ENCODE measurements at regions not wholly inside any gene's neighbourhood (a gene's known extent, or its start where the extent isn't known, plus 50 kb on each side); places are given as distances from the start of the nearest gene placed in this dataset.

- H3K9me3 ChIP-seq: no peaks in the 10 kb centered on the region
- H3K27ac ChIP-seq: no peak overlapping the region
- DNase-seq (ENCODE audit: extremely low spot score in 2 of 2): no peak
- no peaks in the 10 kb centered on the region for H3K4me1 ChIP-seq
- no peaks in the 10 kb centered on the region for H3K36me3 ChIP-seq
- H3K27me3 ChIP-seq: no peaks in the 10 kb centered on the region
- H3K4me3 ChIP-seq: no peak overlapping the region
- TF ChIP-seq CTCF (IDR thresholded peaks at IDR 0.05) (no peak), POLR2AphosphoS5 (IDR thresholded peaks at IDR 0.05; ENCODE audit: insufficient read depth in 1 of 2, low read depth in 1 of 2) (no peak), POLR2A (IDR thresholded peaks at IDR 0.05) (no peak)
- intact Hi-C loops (cut with DNase I): no loop called here
Measured at GRCh38 chr11:131146827-131147490, 223.5 kb upstream of the NTM start.

GRCh38 chr11:131154351-131154750 is 216.1 kb upstream of the NTM start:
- intact Hi-C loops (cut with DNase I): no loop called here
- no peaks in the 10 kb centered on the region for H3K4me1 ChIP-seq

GRCh38 chr11:131157678-131158077 is 212.7 kb upstream of the NTM start:
- H3K36me3 ChIP-seq: no peaks in the 10 kb centered on the region
- no peaks in the 10 kb centered on the region for H3K4me1 ChIP-seq
- DNase-seq (ENCODE audit: extremely low spot score in 2 of 2): no peak
- intact Hi-C loops (cut with DNase I): no loop called here
- TF ChIP-seq CTCF (IDR thresholded peaks at IDR 0.05): no peak
- no peak for TF ChIP-seq POLR2AphosphoS5 (IDR thresholded peaks at IDR 0.05; ENCODE audit: insufficient read depth in 1 of 2, low read depth in 1 of 2)
- TF ChIP-seq POLR2A (IDR thresholded peaks at IDR 0.05): no peak
- no peak overlapping the region for H3K27ac ChIP-seq
- H3K9me3 ChIP-seq: no peaks in the 10 kb centered on the region
- no peak overlapping the region for H3K4me3 ChIP-seq
- no peaks in the 10 kb centered on the region for H3K27me3 ChIP-seq

More at GRCh38 chr11:131154351-131154750, 216.1 kb upstream of the NTM start:
- no peaks in the 10 kb centered on the region for H3K36me3 ChIP-seq
- no peaks in the 10 kb centered on the region for H3K9me3 ChIP-seq
- TF ChIP-seq POLR2A (IDR thresholded peaks at IDR 0.05): no peak
- TF ChIP-seq CTCF (IDR thresholded peaks at IDR 0.05): no peak
- TF ChIP-seq POLR2AphosphoS5 (IDR thresholded peaks at IDR 0.05; ENCODE audit: insufficient read depth in 1 of 2, low read depth in 1 of 2): no peak
- DNase-seq (ENCODE audit: extremely low spot score in 2 of 2): no peak
- H3K27me3 ChIP-seq: no peaks in the 10 kb centered on the region
- no peak overlapping the region for H3K4me3 ChIP-seq
- no peak overlapping the region for H3K27ac ChIP-seq

- Histone ChIP-seq H3K9me3 (no peaks in the 10 kb centered on the region), H3K4me1 (no peaks in the 10 kb centered on the region), H3K36me3 (no peaks in the 10 kb centered on the region), H3K4me3 (no peak overlapping the region), H3K27ac (no peak overlapping the region), H3K27me3 (no peaks in the 10 kb centered on the region)
- DNase-seq (ENCODE audit: extremely low spot score in 2 of 2): no peak
- intact Hi-C loops (cut with DNase I): no loop called here
- no peak for TF ChIP-seq CTCF (IDR thresholded peaks at IDR 0.05)
- TF ChIP-seq POLR2A (IDR thresholded peaks at IDR 0.05): no peak
- no peak for TF ChIP-seq POLR2AphosphoS5 (IDR thresholded peaks at IDR 0.05; ENCODE audit: insufficient read depth in 1 of 2, low read depth in 1 of 2)
Measured at GRCh38 chr11:131160846-131161245, 209.6 kb upstream of the NTM start.

- no peak overlapping the region for H3K4me3 ChIP-seq
- no peak overlapping the region for H3K27ac ChIP-seq
- no peak for TF ChIP-seq POLR2AphosphoS5 (IDR thresholded peaks at IDR 0.05; ENCODE audit: insufficient read depth in 1 of 2, low read depth in 1 of 2)
- no peak for TF ChIP-seq CTCF (IDR thresholded peaks at IDR 0.05)
- TF ChIP-seq POLR2A (IDR thresholded peaks at IDR 0.05): no peak
- no peaks in the 10 kb centered on the region for H3K4me1 ChIP-seq
- no peaks in the 10 kb centered on the region for H3K27me3 ChIP-seq
- intact Hi-C loops (cut with DNase I): no loop called here
- H3K36me3 ChIP-seq: no peaks in the 10 kb centered on the region
- no peak for DNase-seq (ENCODE audit: extremely low spot score in 2 of 2)
- no peaks in the 10 kb centered on the region for H3K9me3 ChIP-seq
Measured at GRCh38 chr11:131163613-131164012, 206.8 kb upstream of the NTM start.
